ENCODE measurements at regions not wholly inside any gene's neighbourhood (a gene's known extent, or its start where the extent isn't known, plus 50 kb on each side); places are given as distances from the start of the nearest gene placed in this dataset.
"Not testable (repeated sequence)": the region's sequence is repeated elsewhere in the genome, so short reads cannot be mapped to it uniquely, and the experiment has no call there.

- peaks cover 48% of the 10 kb centered on the region for H3K27me3 Mint-ChIP-seq
- DNase-seq (ENCODE audit: low spot score in 2 of 2): no peak
- H3K4me1 Mint-ChIP-seq: no peaks in the 10 kb centered on the region
- peaks cover 3% of the 10 kb centered on the region for H3K9me3 Mint-ChIP-seq
- H3K4me3 Mint-ChIP-seq: no peak overlapping the region
- no peak for ATAC-seq (replicated peaks; ENCODE audit: extremely low read depth, poor library complexity, severe bottlenecking)
- no peak overlapping the region for H3K27ac Mint-ChIP-seq (ENCODE audit: low read depth)
- H3K36me3 Mint-ChIP-seq (ENCODE audit: insufficient read depth): no peaks in the 10 kb centered on the region
Measured at GRCh38 chr1:181984006-181984405, 77.5 kb downstream of the ZNF648 start.

GRCh38 chr1:181981821-181982220, 79.7 kb downstream of the ZNF648 start:
- Mint-ChIP-seq H3K27ac (ENCODE audit: low read depth) (no peak overlapping the region), H3K27me3 (peaks cover 59% of the 10 kb centered on the region), H3K4me1 (no peaks in the 10 kb centered on the region), H3K4me3 (no peak overlapping the region), H3K36me3 (ENCODE audit: insufficient read depth) (no peaks in the 10 kb centered on the region), H3K9me3 (peaks cover 3% of the 10 kb centered on the region)
- DNase-seq (ENCODE audit: low spot score in 2 of 2) (no peak), ATAC-seq (replicated peaks; ENCODE audit: extremely low read depth, poor library complexity, severe bottlenecking) (no peak)

- peaks cover 63% of the 10 kb centered on the region for H3K27me3 Mint-ChIP-seq
- no peak for DNase-seq (ENCODE audit: low spot score in 2 of 2)
Measured at GRCh38 chr1:181972256-181972655, 89.3 kb downstream of the ZNF648 start.

GRCh38 chr1:181971424-181971823, 90.1 kb downstream of the ZNF648 start:
- peaks cover 59% of the 10 kb centered on the region for H3K27me3 Mint-ChIP-seq
- no peak overlapping the region for H3K27ac Mint-ChIP-seq (ENCODE audit: low read depth)
- H3K9me3 Mint-ChIP-seq: peaks cover 6% of the 10 kb centered on the region
- no peaks in the 10 kb centered on the region for H3K4me1 Mint-ChIP-seq
- ATAC-seq (replicated peaks; ENCODE audit: extremely low read depth, poor library complexity, severe bottlenecking) (no peak), DNase-seq (ENCODE audit: low spot score in 2 of 2) (no peak)
- no peak overlapping the region for H3K4me3 Mint-ChIP-seq
- no peaks in the 10 kb centered on the region for H3K36me3 Mint-ChIP-seq (ENCODE audit: insufficient read depth)

More at GRCh38 chr1:181972256-181972655, 89.3 kb downstream of the ZNF648 start:
- Mint-ChIP-seq H3K4me1 (no peaks in the 10 kb centered on the region), H3K4me3 (no peak overlapping the region), H3K27ac (ENCODE audit: low read depth) (no peak overlapping the region), H3K9me3 (peaks cover 6% of the 10 kb centered on the region), H3K36me3 (ENCODE audit: insufficient read depth) (no peaks in the 10 kb centered on the region)
- no peak for ATAC-seq (replicated peaks; ENCODE audit: extremely low read depth, poor library complexity, severe bottlenecking)

GRCh38 chr1:181969902-181970301, 91.6 kb downstream of the ZNF648 start:
- H3K27ac Mint-ChIP-seq (ENCODE audit: low read depth): no peak overlapping the region
- no peak overlapping the region for H3K4me3 Mint-ChIP-seq
- no peaks in the 10 kb centered on the region for H3K36me3 Mint-ChIP-seq (ENCODE audit: insufficient read depth)
- H3K4me1 Mint-ChIP-seq: no peaks in the 10 kb centered on the region
- peaks cover 46% of the 10 kb centered on the region for H3K27me3 Mint-ChIP-seq
- no peaks in the 10 kb centered on the region for H3K9me3 Mint-ChIP-seq
- no peak for DNase-seq (ENCODE audit: low spot score in 2 of 2)
- ATAC-seq (replicated peaks; ENCODE audit: extremely low read depth, poor library complexity, severe bottlenecking): no peak

DNA sequence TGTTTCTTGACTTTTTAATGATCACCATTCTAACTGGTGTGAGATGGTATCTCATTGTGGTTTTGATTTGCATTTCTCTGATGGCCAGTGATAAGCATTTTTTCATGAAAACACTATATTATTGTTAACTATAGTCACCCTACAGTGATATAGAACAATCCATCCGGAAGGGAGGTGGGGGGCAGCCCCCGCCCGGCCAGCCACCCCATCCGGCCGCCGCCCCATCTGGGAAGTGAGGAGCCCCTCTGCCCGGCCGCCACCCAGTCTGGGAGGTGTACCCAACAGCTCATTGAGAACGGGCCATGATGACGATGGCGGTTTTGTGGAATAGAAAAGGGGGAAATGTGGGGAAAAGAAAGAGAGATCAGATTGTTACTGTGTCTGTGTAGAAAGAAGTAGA, 106.8 kb downstream of the ZNF648 start:
- H3K4me3 Mint-ChIP-seq; H3K4me1 Mint-ChIP-seq; H3K36me3 Mint-ChIP-seq (ENCODE audit: insufficient read depth); DNase-seq (ENCODE audit: low spot score in 2 of 2); H3K27ac Mint-ChIP-seq (ENCODE audit: low read depth); ATAC-seq (replicated peaks; ENCODE audit: extremely low read depth, poor library complexity, severe bottlenecking): not testable (repeated sequence)
- H3K9me3 Mint-ChIP-seq: peaks cover 16% of the 10 kb centered on the region
- H3K27me3 Mint-ChIP-seq: peaks cover 18% of the 10 kb centered on the region

DNA sequence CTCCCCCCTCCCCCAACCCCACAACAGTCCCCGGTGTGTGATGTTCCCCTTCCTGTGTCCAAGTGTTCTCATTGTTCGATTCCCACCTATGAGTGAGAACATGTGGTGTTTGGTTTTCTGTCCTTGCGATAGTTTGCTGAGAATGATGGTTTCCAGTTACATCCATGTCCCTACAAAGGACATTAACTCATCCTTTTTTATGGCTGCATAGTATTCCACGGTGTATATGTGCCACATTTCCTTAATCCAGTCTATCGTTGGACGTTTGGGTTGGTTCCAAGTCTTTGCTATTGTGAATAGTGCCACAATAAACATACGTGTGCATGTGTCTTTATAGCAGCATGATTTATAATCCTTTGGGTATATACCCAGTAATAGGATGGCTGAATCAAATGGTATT, 107.3 kb downstream of the ZNF648 start:
- DNase-seq (ENCODE audit: low spot score in 2 of 2); H3K4me1 Mint-ChIP-seq; ATAC-seq (replicated peaks; ENCODE audit: extremely low read depth, poor library complexity, severe bottlenecking); H3K27ac Mint-ChIP-seq (ENCODE audit: low read depth); H3K4me3 Mint-ChIP-seq; H3K36me3 Mint-ChIP-seq (ENCODE audit: insufficient read depth): not testable (repeated sequence)
- peaks cover 18% of the 10 kb centered on the region for H3K27me3 Mint-ChIP-seq
- peaks cover 11% of the 10 kb centered on the region for H3K9me3 Mint-ChIP-seq

DNA sequence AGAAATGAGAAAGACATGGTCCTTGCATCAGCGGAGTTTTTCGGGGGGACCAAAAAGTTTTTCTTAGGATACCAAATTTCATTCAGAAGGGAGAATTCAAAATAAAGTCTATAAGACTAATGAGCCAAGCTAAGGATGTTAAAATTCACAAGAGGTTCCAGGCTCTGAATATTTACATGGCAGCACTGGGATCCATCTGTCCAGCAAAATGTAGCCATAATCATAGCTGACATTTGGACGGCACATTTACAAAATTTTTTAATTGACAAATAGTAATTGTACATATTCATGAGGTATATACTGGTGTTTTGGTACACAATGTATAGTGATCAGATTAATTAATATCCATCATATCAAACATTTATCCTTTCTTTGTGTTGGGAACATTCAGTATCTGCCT, 107.9 kb downstream of the ZNF648 start:
- no peak for DNase-seq (ENCODE audit: low spot score in 2 of 2)
- H3K9me3 Mint-ChIP-seq: peaks cover 6% of the 10 kb centered on the region
- H3K27me3 Mint-ChIP-seq: peaks cover 19% of the 10 kb centered on the region
- no peak overlapping the region for H3K27ac Mint-ChIP-seq (ENCODE audit: low read depth)
- no peaks in the 10 kb centered on the region for H3K4me1 Mint-ChIP-seq
- no peaks in the 10 kb centered on the region for H3K36me3 Mint-ChIP-seq (ENCODE audit: insufficient read depth)
- H3K4me3 Mint-ChIP-seq: no peak overlapping the region
- no peak for ATAC-seq (replicated peaks; ENCODE audit: extremely low read depth, poor library complexity, severe bottlenecking)

- DNase-seq (ENCODE audit: low spot score in 2 of 2) (no peak), ATAC-seq (replicated peaks; ENCODE audit: extremely low read depth, poor library complexity, severe bottlenecking) (no peak)
- no peaks in the 10 kb centered on the region for H3K4me1 Mint-ChIP-seq
- no peaks in the 10 kb centered on the region for H3K36me3 Mint-ChIP-seq (ENCODE audit: insufficient read depth)
- H3K27ac Mint-ChIP-seq (ENCODE audit: low read depth): no peak overlapping the region
- H3K9me3 Mint-ChIP-seq: no peaks in the 10 kb centered on the region
- H3K27me3 Mint-ChIP-seq: peaks cover 28% of the 10 kb centered on the region
- no peak overlapping the region for H3K4me3 Mint-ChIP-seq
Measured at GRCh38 chr1:181951213-181951612, 110.3 kb downstream of the ZNF648 start.

- H3K36me3 Mint-ChIP-seq (ENCODE audit: insufficient read depth): no peaks in the 10 kb centered on the region
Measured at GRCh38 chr1:181949500-181949899, 112.0 kb downstream of the ZNF648 start.

DNA sequence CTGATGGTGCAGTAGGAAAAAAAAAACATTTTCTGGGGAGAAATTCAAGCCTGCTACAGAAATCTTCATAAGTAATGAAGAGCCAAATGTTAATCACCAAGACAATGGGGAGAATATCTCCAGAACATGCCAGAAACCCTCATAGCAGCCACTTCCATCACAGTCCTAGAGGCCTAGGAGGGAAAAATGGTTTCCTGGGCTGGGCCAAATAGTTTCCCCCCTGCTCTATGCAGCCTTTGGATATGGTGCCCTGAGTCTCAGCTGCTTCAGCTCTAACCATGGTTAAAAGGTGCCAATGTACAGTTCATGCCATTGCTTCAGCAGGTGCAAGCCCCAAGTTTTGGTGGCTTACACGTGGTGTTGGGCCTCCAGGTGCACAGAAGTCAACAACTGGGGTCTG, 113.1 kb downstream of the ZNF648 start:
- no peak for DNase-seq (ENCODE audit: low spot score in 2 of 2)
- no peaks in the 10 kb centered on the region for H3K4me1 Mint-ChIP-seq
- H3K4me3 Mint-ChIP-seq: no peak overlapping the region
- no peaks in the 10 kb centered on the region for H3K9me3 Mint-ChIP-seq
- peaks cover 57% of the 10 kb centered on the region for H3K27me3 Mint-ChIP-seq
- no peak for ATAC-seq (replicated peaks; ENCODE audit: extremely low read depth, poor library complexity, severe bottlenecking)
- H3K27ac Mint-ChIP-seq (ENCODE audit: low read depth): no peak overlapping the region
- no peaks in the 10 kb centered on the region for H3K36me3 Mint-ChIP-seq (ENCODE audit: insufficient read depth)

More at GRCh38 chr1:181949500-181949899, 112.0 kb downstream of the ZNF648 start:
- H3K4me1 Mint-ChIP-seq: no peaks in the 10 kb centered on the region
- ATAC-seq (replicated peaks; ENCODE audit: extremely low read depth, poor library complexity, severe bottlenecking) (no peak), DNase-seq (ENCODE audit: low spot score in 2 of 2) (no peak)
- no peak overlapping the region for H3K27ac Mint-ChIP-seq (ENCODE audit: low read depth)
- peaks cover 46% of the 10 kb centered on the region for H3K27me3 Mint-ChIP-seq
- H3K4me3 Mint-ChIP-seq: no peak overlapping the region
- no peaks in the 10 kb centered on the region for H3K9me3 Mint-ChIP-seq

DNA sequence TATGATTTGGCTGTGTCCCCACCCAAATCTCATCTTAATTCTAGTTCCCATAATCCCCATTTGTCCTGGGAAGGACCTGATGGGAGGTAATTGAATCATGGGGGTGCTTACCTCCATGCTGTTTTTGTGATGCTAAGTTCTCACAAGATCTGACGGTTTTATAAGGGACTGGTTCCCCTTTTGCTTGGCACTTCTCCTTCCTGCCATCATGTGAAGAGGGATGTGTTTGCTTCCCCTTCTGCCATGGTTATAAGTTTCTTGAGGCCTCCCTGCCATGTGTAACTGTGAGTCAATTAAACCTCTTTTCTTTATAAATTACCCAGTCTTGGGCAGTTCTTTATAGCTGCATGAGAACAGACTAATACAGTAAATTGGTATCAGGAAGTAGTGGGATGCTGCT, 114.1 kb downstream of the ZNF648 start:
- H3K9me3 Mint-ChIP-seq: no peaks in the 10 kb centered on the region
- no peaks in the 10 kb centered on the region for H3K4me1 Mint-ChIP-seq
- H3K4me3 Mint-ChIP-seq: no peak overlapping the region
- DNase-seq (ENCODE audit: low spot score in 2 of 2): no peak
- H3K36me3 Mint-ChIP-seq (ENCODE audit: insufficient read depth): no peaks in the 10 kb centered on the region
- H3K27me3 Mint-ChIP-seq: peaks cover 65% of the 10 kb centered on the region
- no peak overlapping the region for H3K27ac Mint-ChIP-seq (ENCODE audit: low read depth)
- no peak for ATAC-seq (replicated peaks; ENCODE audit: extremely low read depth, poor library complexity, severe bottlenecking)

DNA sequence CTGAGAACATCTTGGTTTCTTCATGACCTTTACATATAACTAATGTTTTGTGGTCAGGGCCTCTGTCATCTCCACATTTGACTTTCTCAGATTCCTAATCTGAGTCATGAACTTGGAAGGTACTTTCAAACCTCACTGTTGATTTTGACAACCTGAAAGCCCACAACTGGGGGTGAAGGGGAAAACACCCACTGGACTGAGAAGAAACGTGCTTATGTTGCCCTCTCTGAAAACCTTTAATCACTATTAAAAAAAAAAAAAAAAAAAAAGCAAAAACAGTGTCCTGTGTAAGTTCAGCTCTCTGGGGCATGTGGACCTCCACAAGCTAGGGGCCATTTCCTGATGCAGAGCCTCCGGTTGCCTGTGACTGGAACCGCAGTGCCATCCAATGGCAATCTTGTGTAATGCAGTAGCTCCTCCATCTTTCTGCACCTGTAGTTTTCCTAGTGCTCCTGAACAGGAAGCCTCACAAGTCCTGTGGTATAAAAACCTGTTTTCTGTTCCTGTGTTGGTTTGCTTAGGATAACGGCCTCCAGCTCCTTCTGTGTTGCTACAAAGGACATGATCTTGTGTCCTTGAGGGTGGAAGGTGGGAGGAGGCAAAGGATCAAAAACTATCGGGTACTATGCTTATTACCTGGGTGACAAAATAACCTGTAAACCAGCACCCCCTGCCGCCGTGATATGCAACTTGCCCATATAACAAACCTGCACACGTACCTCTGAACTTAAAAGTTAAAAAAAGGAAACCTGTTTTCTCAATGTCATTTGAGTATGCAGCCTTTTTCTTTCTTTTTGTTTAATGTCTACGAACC, 124.5 kb downstream of the ZNF648 start:
- no peaks in the 10 kb centered on the region for H3K9me3 Mint-ChIP-seq
- no peak for DNase-seq (ENCODE audit: low spot score in 2 of 2)
- peak; percentile 56 for ATAC-seq (replicated peaks; ENCODE audit: extremely low read depth, poor library complexity, severe bottlenecking)
- no peaks in the 10 kb centered on the region for H3K4me1 Mint-ChIP-seq
- no peak overlapping the region for H3K4me3 Mint-ChIP-seq
- H3K36me3 Mint-ChIP-seq (ENCODE audit: insufficient read depth): no peaks in the 10 kb centered on the region
- H3K27ac Mint-ChIP-seq (ENCODE audit: low read depth): no peak overlapping the region
- H3K27me3 Mint-ChIP-seq: no peaks in the 10 kb centered on the region

Measured in central memory CD8-positive, alpha-beta T cell (primary cell).